HL-60 (cell line): ENCODE measurements at regions not wholly inside any gene's neighbourhood (a gene's known extent, or its start where the extent isn't known, plus 50 kb on each side); places are given as distances from the start of the nearest gene placed in this dataset.

ENCODE experiments used
- POLR2AphosphoS5 ChIP-seq: IDR thresholded peaks from 2 replicates; pipeline ENCODE4 v1.6.1; 2012; ENCODE audit warnings: low read depth
- TF ChIP-seq, protein P1 (sequence below): IDR thresholded peaks from one replicate; pipeline ENCODE4 v1.5.1; 2011; ENCODE audit warnings: low read length, control low read depth, inconsistent platforms; ENCODE audit not compliant: insufficient read depth
- TF ChIP-seq, protein P2 (sequence below): IDR thresholded peaks from 2 replicates; pipeline ENCODE4 v1.6.1; 2012; ENCODE audit warnings: low read depth; ENCODE audit not compliant: insufficient replicate concordance

DNA sequence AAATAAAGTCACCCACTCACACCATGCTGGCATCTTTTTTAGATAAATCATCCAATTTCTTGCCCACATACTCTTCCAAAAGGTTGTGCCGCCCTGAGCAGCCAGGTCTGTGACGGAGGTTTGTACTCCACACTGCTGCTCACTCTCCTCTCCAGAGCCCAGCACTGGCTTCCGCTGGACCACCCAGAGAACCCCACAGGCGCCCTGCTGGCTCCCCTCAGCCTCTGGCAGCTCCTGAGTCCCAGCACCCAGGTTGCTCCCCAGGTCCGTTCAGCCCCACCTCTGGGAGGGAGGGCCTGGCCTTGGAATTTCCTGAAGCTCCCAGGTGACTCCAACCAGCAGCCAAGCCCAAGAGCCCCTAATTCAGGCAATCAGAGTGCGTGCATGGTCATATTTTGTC, 131.7 kb upstream of the CST7 start:
- TF ChIP-seq, protein P1, sequence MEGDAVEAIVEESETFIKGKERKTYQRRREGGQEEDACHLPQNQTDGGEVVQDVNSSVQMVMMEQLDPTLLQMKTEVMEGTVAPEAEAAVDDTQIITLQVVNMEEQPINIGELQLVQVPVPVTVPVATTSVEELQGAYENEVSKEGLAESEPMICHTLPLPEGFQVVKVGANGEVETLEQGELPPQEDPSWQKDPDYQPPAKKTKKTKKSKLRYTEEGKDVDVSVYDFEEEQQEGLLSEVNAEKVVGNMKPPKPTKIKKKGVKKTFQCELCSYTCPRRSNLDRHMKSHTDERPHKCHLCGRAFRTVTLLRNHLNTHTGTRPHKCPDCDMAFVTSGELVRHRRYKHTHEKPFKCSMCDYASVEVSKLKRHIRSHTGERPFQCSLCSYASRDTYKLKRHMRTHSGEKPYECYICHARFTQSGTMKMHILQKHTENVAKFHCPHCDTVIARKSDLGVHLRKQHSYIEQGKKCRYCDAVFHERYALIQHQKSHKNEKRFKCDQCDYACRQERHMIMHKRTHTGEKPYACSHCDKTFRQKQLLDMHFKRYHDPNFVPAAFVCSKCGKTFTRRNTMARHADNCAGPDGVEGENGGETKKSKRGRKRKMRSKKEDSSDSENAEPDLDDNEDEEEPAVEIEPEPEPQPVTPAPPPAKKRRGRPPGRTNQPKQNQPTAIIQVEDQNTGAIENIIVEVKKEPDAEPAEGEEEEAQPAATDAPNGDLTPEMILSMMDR, result no peak
- TF ChIP-seq POLR2AphosphoS5, result no peak
- TF ChIP-seq, protein P2, sequence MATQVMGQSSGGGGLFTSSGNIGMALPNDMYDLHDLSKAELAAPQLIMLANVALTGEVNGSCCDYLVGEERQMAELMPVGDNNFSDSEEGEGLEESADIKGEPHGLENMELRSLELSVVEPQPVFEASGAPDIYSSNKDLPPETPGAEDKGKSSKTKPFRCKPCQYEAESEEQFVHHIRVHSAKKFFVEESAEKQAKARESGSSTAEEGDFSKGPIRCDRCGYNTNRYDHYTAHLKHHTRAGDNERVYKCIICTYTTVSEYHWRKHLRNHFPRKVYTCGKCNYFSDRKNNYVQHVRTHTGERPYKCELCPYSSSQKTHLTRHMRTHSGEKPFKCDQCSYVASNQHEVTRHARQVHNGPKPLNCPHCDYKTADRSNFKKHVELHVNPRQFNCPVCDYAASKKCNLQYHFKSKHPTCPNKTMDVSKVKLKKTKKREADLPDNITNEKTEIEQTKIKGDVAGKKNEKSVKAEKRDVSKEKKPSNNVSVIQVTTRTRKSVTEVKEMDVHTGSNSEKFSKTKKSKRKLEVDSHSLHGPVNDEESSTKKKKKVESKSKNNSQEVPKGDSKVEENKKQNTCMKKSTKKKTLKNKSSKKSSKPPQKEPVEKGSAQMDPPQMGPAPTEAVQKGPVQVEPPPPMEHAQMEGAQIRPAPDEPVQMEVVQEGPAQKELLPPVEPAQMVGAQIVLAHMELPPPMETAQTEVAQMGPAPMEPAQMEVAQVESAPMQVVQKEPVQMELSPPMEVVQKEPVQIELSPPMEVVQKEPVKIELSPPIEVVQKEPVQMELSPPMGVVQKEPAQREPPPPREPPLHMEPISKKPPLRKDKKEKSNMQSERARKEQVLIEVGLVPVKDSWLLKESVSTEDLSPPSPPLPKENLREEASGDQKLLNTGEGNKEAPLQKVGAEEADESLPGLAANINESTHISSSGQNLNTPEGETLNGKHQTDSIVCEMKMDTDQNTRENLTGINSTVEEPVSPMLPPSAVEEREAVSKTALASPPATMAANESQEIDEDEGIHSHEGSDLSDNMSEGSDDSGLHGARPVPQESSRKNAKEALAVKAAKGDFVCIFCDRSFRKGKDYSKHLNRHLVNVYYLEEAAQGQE, result no peak
